H9 (cell line): ENCODE measurements at regions not wholly inside any gene's neighbourhood (a gene's known extent, or its start where the extent isn't known, plus 50 kb on each side); places are given as distances from the start of the nearest gene placed in this dataset.

Source experiments
- DNase-seq: peaks from one replicate; pipeline ENCODE4 v3.0.0-alpha.2; 2017
- H2AFZ ChIP-seq: one replicate; pipeline ENCODE4 v1.6.1; 2013; ENCODE audit warnings: mild to moderate bottlenecking, low read length, control low read depth, moderate library complexity
- H2AK5ac ChIP-seq: 2 replicates; pipeline ENCODE4 v1.6.1; 2013; ENCODE audit warnings: low read length, control low read depth, mixed read lengths; ENCODE audit not compliant: insufficient read length
- H2BK120ac ChIP-seq: one replicate; pipeline ENCODE4 v1.6.1; 2013; ENCODE audit warnings: low read depth, mild to moderate bottlenecking, low read length, control low read depth, inconsistent platforms; ENCODE audit not compliant: poor library complexity, severe bottlenecking
- H2BK12ac ChIP-seq: 2 replicates; pipeline ENCODE4 v1.6.1; 2013; ENCODE audit warnings: low read length, control low read depth, mixed read lengths, low read depth; ENCODE audit not compliant: insufficient read length
- H2BK15ac ChIP-seq: 2 replicates; pipeline ENCODE4 v1.6.1; 2013; ENCODE audit warnings: low read depth, low read length, control low read depth
- H2BK20ac ChIP-seq: one replicate; pipeline ENCODE4 v1.6.1; 2013; ENCODE audit warnings: low read depth, mild to moderate bottlenecking, low read length, control low read depth, inconsistent platforms; ENCODE audit not compliant: poor library complexity, severe bottlenecking
- H2BK5ac ChIP-seq: 2 replicates; pipeline ENCODE4 v1.6.1; 2013; ENCODE audit warnings: low read length, control low read depth, mixed read lengths; ENCODE audit not compliant: insufficient read length
- H3K14ac ChIP-seq: 2 replicates; pipeline ENCODE4 v1.6.1; 2013; ENCODE audit warnings: low read length, control low read depth; ENCODE audit not compliant: insufficient read depth
- H3K18ac ChIP-seq: 2 replicates; pipeline ENCODE4 v1.6.1; 2013; ENCODE audit warnings: low read depth, mild to moderate bottlenecking, mixed read lengths, low read length, control low read depth; ENCODE audit not compliant: insufficient read length
- H3K23ac ChIP-seq: 2 replicates; pipeline ENCODE4 v1.6.1; 2013; ENCODE audit warnings: low read length, control low read depth, mixed read lengths, low read depth; ENCODE audit not compliant: insufficient read length
- H3K23me2 ChIP-seq: 2 replicates; pipeline ENCODE4 v1.6.1; 2013; ENCODE audit warnings: low read depth, mild to moderate bottlenecking, mixed read lengths, low read length, control low read depth; ENCODE audit not compliant: insufficient read length, poor library complexity, severe bottlenecking
- H3K27ac ChIP-seq: 2 replicates; pipeline ENCODE4 v1.5.1; 2013; ENCODE audit warnings: low read length, control low read depth, mixed read lengths, low read depth; ENCODE audit not compliant: insufficient read length
- H3K27me3 ChIP-seq: 2 replicates; pipeline ENCODE4 v1.6.1; 2013; ENCODE audit warnings: low read length, control low read depth, inconsistent platforms; ENCODE audit not compliant: insufficient read depth
- H3K4ac ChIP-seq: 2 replicates; pipeline ENCODE4 v1.6.1; 2013; ENCODE audit warnings: low read depth, mild to moderate bottlenecking, control low read depth, inconsistent platforms, low read length, moderate library complexity
- H3K4me1 ChIP-seq: 2 replicates; pipeline ENCODE4 v1.6.1; 2013; ENCODE audit warnings: low read length, control low read depth, inconsistent platforms; ENCODE audit not compliant: insufficient read depth
- H3K4me2 ChIP-seq: 2 replicates; pipeline ENCODE4 v1.6.1; 2013; ENCODE audit warnings: low read length, control low read depth, mixed read lengths; ENCODE audit not compliant: insufficient read length, insufficient read depth
- H3K56ac ChIP-seq: 2 replicates; pipeline ENCODE4 v1.6.1; 2013; ENCODE audit warnings: low read depth, mild to moderate bottlenecking, mixed read lengths, low read length, control low read depth; ENCODE audit not compliant: insufficient read length
- H3K79me1 ChIP-seq: 2 replicates; pipeline ENCODE4 v1.6.1; 2013; ENCODE audit warnings: low read depth, mild to moderate bottlenecking, moderate library complexity, low read length, control low read depth, inconsistent platforms; ENCODE audit not compliant: insufficient read depth, poor library complexity, severe bottlenecking
- H3K79me2 ChIP-seq: 2 replicates; pipeline ENCODE4 v1.6.1; 2013; ENCODE audit warnings: low read length, control low read depth, inconsistent platforms; ENCODE audit not compliant: insufficient read depth
- H3K9ac ChIP-seq: 2 replicates; pipeline ENCODE4 v1.6.1; 2013; ENCODE audit warnings: low read length, control low read depth, mixed read lengths; ENCODE audit not compliant: insufficient read length; ENCODE audit errors: extremely low read depth
- H3K9me3 ChIP-seq: one replicate; pipeline ENCODE4 v1.6.1; 2013; ENCODE audit warnings: low read depth, low read length, inconsistent platforms; ENCODE audit not compliant: control insufficient read depth
- H3T11ph ChIP-seq: one replicate; pipeline ENCODE4 v1.6.1; 2013; ENCODE audit warnings: mild to moderate bottlenecking, low read length, control low read depth, inconsistent platforms
- H4K20me1 ChIP-seq: one replicate; pipeline ENCODE4 v1.6.1; 2013; ENCODE audit not compliant: control insufficient read depth, insufficient read length, insufficient read depth
- H4K5ac ChIP-seq: 2 replicates; pipeline ENCODE4 v1.6.1; 2013; ENCODE audit warnings: low read depth, mild to moderate bottlenecking, mixed read lengths, low read length, control low read depth; ENCODE audit not compliant: insufficient read length
- H4K8ac ChIP-seq: replicated peaks from 2 replicates; pipeline ENCODE4 v1.6.1; 2013; ENCODE audit warnings: low read length, control low read depth, mixed read lengths, low read depth; ENCODE audit not compliant: insufficient read length
- H4K91ac ChIP-seq: 2 replicates; pipeline ENCODE4 v1.6.1; 2013; ENCODE audit warnings: low read depth, mild to moderate bottlenecking, moderate library complexity, mixed read lengths, low read length, control low read depth; ENCODE audit not compliant: insufficient read length
- H3K27ac Mint-ChIP-seq, 3 experiments: 2 replicates in 2 of 3; 3 replicates in 1 of 3; pipeline ENCODE4 v1.8.0; 2020 to 2021; ENCODE audit warnings: mixed read lengths in 3 of 3, mild to moderate bottlenecking in 1 of 3, moderate library complexity in 1 of 3
- H3K27me3 Mint-ChIP-seq: 2 replicates; pipeline ENCODE4 v1.8.0; 2021; ENCODE audit warnings: low read depth, mild to moderate bottlenecking, moderate library complexity, mixed read lengths
- H3K36me3 Mint-ChIP-seq, 3 experiments: 2 replicates in 2 of 3; 3 replicates in 1 of 3; pipeline ENCODE4 v1.8.0; 2020 to 2021; ENCODE audit warnings: low read depth in 3 of 3, mixed read lengths in 3 of 3; ENCODE audit not compliant: insufficient read depth in 1 of 3
- H3K4me1 Mint-ChIP-seq, 2 experiments: 2 replicates each; pipeline ENCODE4 v1.8.0; 2020; ENCODE audit warnings: mixed read lengths in 2 of 2
- H3K4me3 Mint-ChIP-seq, 2 experiments: 2 replicates in 1 of 2; 3 replicates in 1 of 2; pipeline ENCODE4 v1.8.0; 2020 to 2021; ENCODE audit warnings: mild to moderate bottlenecking in 2 of 2, mixed read lengths in 2 of 2, moderate library complexity in 1 of 2
- H3K9me3 Mint-ChIP-seq, 2 experiments: 2 replicates in 1 of 2; 3 replicates in 1 of 2; pipeline ENCODE4 v1.8.0; 2020; ENCODE audit warnings: mild to moderate bottlenecking in 2 of 2, mixed read lengths in 2 of 2, moderate library complexity in 1 of 2
- CTCF ChIP-seq: fragments of 200-600 bp; sonication (generic); conservative IDR thresholded peaks from 3 replicates; pipeline ENCODE4 v1.8.0; 2021; ENCODE audit warnings: antibody characterized with exemption, mild to moderate bottlenecking

- no peak overlapping the region for H2BK5ac ChIP-seq
- no peak overlapping the region for H4K5ac ChIP-seq
- no peaks in the 10 kb centered on the region for H3K79me1 ChIP-seq
- Mint-ChIP-seq H3K36me3 (peaks cover 0 to 5% (median 0%) of the 10 kb centered on the region in 3 experiments; a peak in 2 of 7 replicates), H3K4me3 (no peak overlapping the region), H3K9me3 (no peaks in the 10 kb centered on the region; a peak in 4 of 5 replicates), H3K4me1 (peaks cover 4 to 8% of the 10 kb centered on the region in 2 experiments), H3K27ac (no peak overlapping the region), H3K27me3 (no peaks in the 10 kb centered on the region)
- no peak overlapping the region for H4K91ac ChIP-seq
- no peak overlapping the region for H3T11ph ChIP-seq
- no peak overlapping the region for H4K8ac ChIP-seq
- H3K18ac ChIP-seq: no peak overlapping the region
- H3K4me2 ChIP-seq: no peak overlapping the region
- H2BK20ac ChIP-seq: no peak overlapping the region
- no peak overlapping the region for H2BK12ac ChIP-seq
- H2BK120ac ChIP-seq: no peak overlapping the region
- no peak overlapping the region for H3K9ac ChIP-seq
- no peak overlapping the region for H3K56ac ChIP-seq
- H3K14ac ChIP-seq: no peak overlapping the region
- DNase-seq: no peak
- H3K23me2 ChIP-seq: no peaks in the 10 kb centered on the region
- no peak overlapping the region for H3K4ac ChIP-seq
- no peaks in the 10 kb centered on the region for H4K20me1 ChIP-seq
- no peak overlapping the region for H3K23ac ChIP-seq
- H2AK5ac ChIP-seq: no peak overlapping the region
- H2AFZ ChIP-seq: no peak overlapping the region
- no peak overlapping the region for H2BK15ac ChIP-seq
- no peaks in the 10 kb centered on the region for H3K79me2 ChIP-seq
- no peaks in the 10 kb centered on the region for H3K9me3 ChIP-seq
- H3K27ac ChIP-seq: no peak overlapping the region
- no peaks in the 10 kb centered on the region for H3K27me3 ChIP-seq
- no peak for TF ChIP-seq CTCF
- no peaks in the 10 kb centered on the region for H3K4me1 ChIP-seq
Measured at GRCh38 chr2:167616997-167617396, 630.4 kb downstream of the STK39 start.
